ENCODE measurements at regions not wholly inside any gene's neighbourhood (a gene's known extent, or its start where the extent isn't known, plus 50 kb on each side); places are given as distances from the start of the nearest gene placed in this dataset.
"Not testable (repeated sequence)": the region's sequence is repeated elsewhere in the genome, so short reads cannot be mapped to it uniquely, and the experiment has no call there.

GRCh38 chr12:128111333-128111732 lies 155.6 kb upstream of the TMEM132C start:
- Histone ChIP-seq H3K9me3 (ENCODE audit: low read length) (no peaks in the 10 kb centered on the region), H3K79me2 (replicated peaks; ENCODE audit: insufficient read depth, low read length) (no peaks in the 10 kb centered on the region), H2AFZ (ENCODE audit: low read depth, low read length) (no peak overlapping the region), H3K27me3 (ENCODE audit: insufficient read depth, low read depth, low read length) (no peaks in the 10 kb centered on the region), H3K4me2 (ENCODE audit: low read length) (no peak overlapping the region), H3K27ac (ENCODE audit: low read length) (no peak overlapping the region), H3K4me3 (ENCODE audit: low read length) (no peak overlapping the region), H3K9ac (ENCODE audit: low read length) (no peak overlapping the region), H3F3A (ENCODE audit: insufficient read depth, low read length, poor library complexity, severe bottlenecking) (no peaks in the 10 kb centered on the region), H3K9me2 (ENCODE audit: insufficient read depth, low read length) (no peaks in the 10 kb centered on the region), H4K20me1 (ENCODE audit: insufficient read depth) (no peaks in the 10 kb centered on the region), H3K36me3 (ENCODE audit: insufficient read depth, low read length) (no peaks in the 10 kb centered on the region)
- TF ChIP-seq REST (IDR thresholded peaks at IDR 0.05; ENCODE audit: borderline replicate concordance): no peak
- no peak for TF ChIP-seq MXI1 (conservative IDR thresholded peaks at IDR 0.05; ENCODE audit: poor library complexity, severe bottlenecking)
- no peak for TF ChIP-seq CTCF (IDR thresholded peaks at IDR 0.05; ENCODE audit: poor library complexity, severe bottlenecking)
- TF ChIP-seq SMC3 (conservative IDR thresholded peaks at IDR 0.05; ENCODE audit: poor library complexity): no peak
- TF ChIP-seq POLR2AphosphoS5 (IDR thresholded peaks at IDR 0.05): no peak
- TF ChIP-seq TAF1 (IDR thresholded peaks at IDR 0.05; ENCODE audit: low read depth): no peak
- no peak for TF ChIP-seq RAD21 (conservative IDR thresholded peaks at IDR 0.05)
- TF ChIP-seq EZH2 (IDR thresholded peaks at IDR 0.05; ENCODE audit: borderline replicate concordance, insufficient read depth, low read length, poor library complexity, severe bottlenecking): no peak
- TF ChIP-seq EP300 (conservative IDR thresholded peaks at IDR 0.05; ENCODE audit: poor library complexity, severe bottlenecking): no peak

GRCh38 chr12:128111951-128112350 lies 155.0 kb upstream of the TMEM132C start:
- Histone ChIP-seq H3K36me3 (ENCODE audit: insufficient read depth, low read length) (no peaks in the 10 kb centered on the region), H3K27ac (ENCODE audit: low read length) (no peak overlapping the region), H3K9me3 (ENCODE audit: low read length) (no peaks in the 10 kb centered on the region), H3K4me2 (ENCODE audit: low read length) (no peak overlapping the region), H3K27me3 (ENCODE audit: insufficient read depth, low read depth, low read length) (no peaks in the 10 kb centered on the region), H3F3A (ENCODE audit: insufficient read depth, low read length, poor library complexity, severe bottlenecking) (no peaks in the 10 kb centered on the region), H4K20me1 (ENCODE audit: insufficient read depth) (no peaks in the 10 kb centered on the region), H3K4me3 (ENCODE audit: low read length) (no peak overlapping the region), H3K79me2 (replicated peaks; ENCODE audit: insufficient read depth, low read length) (no peaks in the 10 kb centered on the region), H2AFZ (ENCODE audit: low read depth, low read length) (no peak overlapping the region), H3K9me2 (ENCODE audit: insufficient read depth, low read length) (no peaks in the 10 kb centered on the region), H3K9ac (ENCODE audit: low read length) (no peak overlapping the region)
- TF ChIP-seq CTCF (IDR thresholded peaks at IDR 0.05; ENCODE audit: poor library complexity, severe bottlenecking): no peak
- TF ChIP-seq TAF1 (IDR thresholded peaks at IDR 0.05; ENCODE audit: low read depth): no peak
- TF ChIP-seq SMC3 (conservative IDR thresholded peaks at IDR 0.05; ENCODE audit: poor library complexity): no peak
- TF ChIP-seq EP300 (conservative IDR thresholded peaks at IDR 0.05; ENCODE audit: poor library complexity, severe bottlenecking): no peak
- no peak for TF ChIP-seq RAD21 (conservative IDR thresholded peaks at IDR 0.05)
- no peak for TF ChIP-seq REST (IDR thresholded peaks at IDR 0.05; ENCODE audit: borderline replicate concordance)
- no peak for TF ChIP-seq EZH2 (IDR thresholded peaks at IDR 0.05; ENCODE audit: borderline replicate concordance, insufficient read depth, low read length, poor library complexity, severe bottlenecking)
- TF ChIP-seq POLR2AphosphoS5 (IDR thresholded peaks at IDR 0.05): no peak
- no peak for TF ChIP-seq MXI1 (conservative IDR thresholded peaks at IDR 0.05; ENCODE audit: poor library complexity, severe bottlenecking)

GRCh38 chr12:128113250-128113649 lies 153.7 kb upstream of the TMEM132C start:
- not testable (repeated sequence) for H3K4me2 ChIP-seq (ENCODE audit: low read length); H4K20me1 ChIP-seq (ENCODE audit: insufficient read depth); H3K4me3 ChIP-seq (ENCODE audit: low read length); H3F3A ChIP-seq (ENCODE audit: insufficient read depth, low read length, poor library complexity, severe bottlenecking); H3K27ac ChIP-seq (ENCODE audit: low read length); H3K9me2 ChIP-seq (ENCODE audit: insufficient read depth, low read length); H3K36me3 ChIP-seq (ENCODE audit: insufficient read depth, low read length); H3K27me3 ChIP-seq (ENCODE audit: insufficient read depth, low read depth, low read length); H3K9me3 ChIP-seq (ENCODE audit: low read length); H2AFZ ChIP-seq (ENCODE audit: low read depth, low read length); H3K79me2 ChIP-seq (replicated peaks; ENCODE audit: insufficient read depth, low read length); H3K9ac ChIP-seq (ENCODE audit: low read length)
